ENCODE measurements at regions not wholly inside any gene's neighbourhood (a gene's known extent, or its start where the extent isn't known, plus 50 kb on each side); places are given as distances from the start of the nearest gene placed in this dataset.

DNA sequence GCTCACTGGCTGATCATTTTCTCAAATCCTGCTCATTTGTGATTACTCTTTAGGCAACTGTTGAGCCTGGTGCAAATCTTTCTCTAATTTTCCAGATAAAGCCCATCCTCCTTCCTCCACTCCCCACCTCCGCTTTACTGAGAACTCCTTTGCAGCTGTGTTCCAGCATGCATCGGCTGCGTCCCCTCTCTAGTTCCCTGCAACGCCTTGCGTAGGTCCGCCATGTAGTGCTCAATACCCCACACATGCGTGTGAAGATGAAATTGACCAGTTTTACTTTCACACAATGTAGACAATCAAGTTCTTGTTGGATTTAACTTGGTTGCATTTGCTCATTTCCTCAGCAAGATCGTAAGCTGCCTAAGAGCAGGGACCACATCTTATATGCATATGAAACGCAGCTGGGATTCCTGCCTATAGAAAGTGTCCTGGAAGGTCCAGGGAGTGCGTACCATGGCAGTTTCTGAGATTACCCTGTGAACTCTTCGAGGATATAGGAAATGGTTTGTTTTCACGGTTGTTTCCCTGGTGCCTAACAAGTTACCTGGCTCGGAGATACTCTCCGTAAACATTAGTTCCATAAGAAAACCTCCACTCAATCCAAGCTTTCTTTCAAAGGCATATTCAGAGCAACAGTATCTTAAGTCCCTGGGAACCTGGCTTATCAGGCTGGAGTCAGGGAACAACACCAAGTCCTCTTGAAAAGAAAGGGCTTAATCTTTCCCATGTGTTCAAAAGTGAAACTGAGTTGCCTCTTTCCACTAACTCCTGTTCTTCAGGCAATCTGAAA lies 766.4 kb upstream of the ID2 start:
- no peak for TF ChIP-seq EZH2 (IDR thresholded peaks at IDR 0.05; ENCODE audit: insufficient read depth, poor library complexity, severe bottlenecking)
- no peak for TF ChIP-seq EZH2phosphoT487 (IDR thresholded peaks at IDR 0.05; ENCODE audit: insufficient read depth, low read depth)

Measured in GM23248 (cell line).